ENCODE measurements at regions not wholly inside any gene's neighbourhood (a gene's known extent, or its start where the extent isn't known, plus 50 kb on each side); places are given as distances from the start of the nearest gene placed in this dataset.
"Not testable (repeated sequence)": the region's sequence is repeated elsewhere in the genome, so short reads cannot be mapped to it uniquely, and the experiment has no call there.

DNA sequence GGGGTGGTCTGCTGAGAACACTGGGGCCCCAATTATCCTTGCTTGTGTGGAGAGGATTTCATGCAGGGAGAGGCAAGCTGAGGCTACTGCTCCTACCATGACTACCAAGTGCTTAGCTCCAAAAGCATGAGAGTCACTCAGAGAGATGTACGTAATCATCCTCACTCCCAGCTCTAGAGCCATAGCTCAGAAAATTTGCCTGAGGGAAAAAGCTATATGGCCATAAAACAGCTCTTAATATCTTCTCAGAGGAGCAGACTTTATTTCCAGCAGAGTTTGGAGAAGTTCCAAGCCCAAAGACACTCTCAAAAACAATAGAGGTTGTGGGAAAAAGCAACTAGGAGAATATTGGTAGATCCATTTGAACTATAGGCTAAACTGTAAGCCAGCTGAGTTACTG, 106.4 kb upstream of the PBX1 start:
- Mint-ChIP-seq H3K9me3 (no peaks in the 10 kb centered on the region), H3K27me3 (no peaks in the 10 kb centered on the region), H3K27ac (no peak overlapping the region), H3K4me1 (no peaks in the 10 kb centered on the region), H3K36me3 (ENCODE audit: low read depth) (no peaks in the 10 kb centered on the region), H3K4me3 (no peak overlapping the region)
- DNase-seq = no peak
- intact Hi-C loops (cut with micrococcal nuclease) = no loop called here

DNA sequence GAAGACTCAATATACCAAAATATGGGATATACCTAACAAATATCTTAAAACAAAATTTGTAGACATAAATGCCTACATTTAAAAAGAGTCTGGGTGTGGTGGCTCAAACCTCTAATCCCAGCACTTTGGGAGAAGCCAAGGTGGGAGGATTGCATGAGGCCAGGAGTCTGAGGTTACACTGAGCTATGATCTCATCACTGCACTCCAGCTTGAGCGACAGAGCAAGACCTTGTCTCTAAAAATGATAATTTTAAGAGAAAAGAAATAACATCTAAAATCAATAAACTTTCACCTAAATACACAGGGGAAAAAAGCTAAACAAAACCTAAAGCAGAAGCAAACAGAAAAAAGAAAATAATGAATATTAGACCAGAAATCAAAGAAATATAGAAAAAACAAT, 102.7 kb upstream of the PBX1 start:
- H3K27ac Mint-ChIP-seq = no peak overlapping the region
- DNase-seq = no peak
- intact Hi-C loops (cut with micrococcal nuclease) = no loop called here
- no peaks in the 10 kb centered on the region for H3K4me1 Mint-ChIP-seq
- no peaks in the 10 kb centered on the region for H3K27me3 Mint-ChIP-seq
- no peaks in the 10 kb centered on the region for H3K9me3 Mint-ChIP-seq
- no peak overlapping the region for H3K4me3 Mint-ChIP-seq
- no peaks in the 10 kb centered on the region for H3K36me3 Mint-ChIP-seq (ENCODE audit: low read depth)

DNA sequence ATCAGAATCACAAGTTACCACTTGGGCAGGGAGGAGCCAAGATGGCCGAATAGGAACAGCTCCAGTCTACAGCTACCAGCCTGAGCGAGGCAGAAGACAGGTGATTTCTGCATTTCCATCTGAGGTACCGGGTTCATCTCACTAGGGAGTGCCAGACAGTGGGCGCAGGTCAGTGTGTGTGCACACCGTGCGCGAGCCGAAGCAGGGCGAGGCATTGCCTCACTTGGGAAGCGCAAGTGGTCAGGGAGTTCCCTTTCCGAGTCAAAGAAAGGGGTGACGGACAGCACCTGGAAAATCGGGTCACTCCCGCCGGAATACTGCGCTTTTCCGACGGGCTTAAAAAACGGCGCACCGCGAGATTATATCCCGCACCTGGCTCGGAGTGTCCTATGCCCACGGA, 99.8 kb upstream of the PBX1 start:
- H3K4me3 Mint-ChIP-seq; DNase-seq; H3K36me3 Mint-ChIP-seq (ENCODE audit: low read depth); intact Hi-C loops (cut with micrococcal nuclease); H3K9me3 Mint-ChIP-seq; H3K4me1 Mint-ChIP-seq; H3K27ac Mint-ChIP-seq; H3K27me3 Mint-ChIP-seq: not testable (repeated sequence)

- H3K36me3 Mint-ChIP-seq (ENCODE audit: low read depth) = no peaks in the 10 kb centered on the region
- no peak overlapping the region for H3K4me3 Mint-ChIP-seq
- no peaks in the 10 kb centered on the region for H3K4me1 Mint-ChIP-seq
- H3K27me3 Mint-ChIP-seq = no peaks in the 10 kb centered on the region
- no peak for DNase-seq
- intact Hi-C loops (cut with micrococcal nuclease) = no loop called here
- no peak overlapping the region for H3K27ac Mint-ChIP-seq
- no peaks in the 10 kb centered on the region for H3K9me3 Mint-ChIP-seq
These were observed 93.0 kb upstream of the PBX1 start for GRCh38 chr1:164466001-164466421.

GRCh38 chr1:164466429-164466828, 92.6 kb upstream of the PBX1 start:
- no peak for DNase-seq
- H3K27ac Mint-ChIP-seq = no peak overlapping the region
- H3K4me1 Mint-ChIP-seq = no peaks in the 10 kb centered on the region
- H3K36me3 Mint-ChIP-seq (ENCODE audit: low read depth) = no peaks in the 10 kb centered on the region
- intact Hi-C loops (cut with micrococcal nuclease) = no loop called here
- no peaks in the 10 kb centered on the region for H3K9me3 Mint-ChIP-seq
- H3K27me3 Mint-ChIP-seq = no peaks in the 10 kb centered on the region
- no peak overlapping the region for H3K4me3 Mint-ChIP-seq

DNA sequence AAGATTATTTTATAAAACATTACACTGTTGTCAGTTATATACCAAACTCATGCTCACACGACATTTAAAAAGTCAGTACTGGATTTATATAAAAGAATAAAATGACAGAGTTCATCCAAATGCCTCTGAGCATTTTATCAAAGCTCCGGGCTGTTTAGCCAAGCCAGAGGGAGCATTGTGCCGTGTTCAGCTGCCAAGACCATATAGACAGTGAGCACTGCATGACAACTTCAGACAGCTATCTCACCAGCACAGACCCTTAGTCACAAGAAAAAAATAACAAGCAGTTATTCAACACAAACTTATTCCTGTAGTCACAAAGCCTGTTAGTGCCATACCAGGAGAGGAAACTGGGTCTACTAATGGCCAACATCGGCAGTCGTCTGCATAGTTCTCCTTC, 88.0 kb upstream of the PBX1 start:
- Mint-ChIP-seq H3K4me3 (no peak overlapping the region), H3K27ac (no peak overlapping the region), H3K36me3 (ENCODE audit: low read depth) (no peaks in the 10 kb centered on the region), H3K27me3 (no peaks in the 10 kb centered on the region), H3K4me1 (no peaks in the 10 kb centered on the region), H3K9me3 (no peaks in the 10 kb centered on the region)
- no peak for DNase-seq
- intact Hi-C loops (cut with micrococcal nuclease) = no loop called here

DNA sequence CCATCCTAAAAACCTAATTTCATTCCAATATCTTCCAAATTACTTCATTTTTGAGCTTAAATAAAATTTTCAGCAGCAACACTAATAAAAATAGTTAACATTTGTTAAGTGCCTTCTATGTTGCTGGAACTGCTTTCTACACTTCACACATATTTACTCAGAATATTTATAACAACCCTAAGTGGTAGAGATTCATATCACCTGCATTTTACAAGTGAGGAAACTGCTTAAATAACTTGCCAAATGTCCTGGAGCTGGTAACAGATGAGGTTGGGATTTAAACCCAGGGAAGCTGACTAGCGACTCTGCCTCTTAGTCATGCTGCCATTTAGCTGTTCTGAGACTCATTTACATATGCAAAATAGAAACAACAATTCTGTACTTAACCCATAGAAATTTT, 86.1 kb upstream of the PBX1 start:
- Mint-ChIP-seq H3K27me3 (no peaks in the 10 kb centered on the region), H3K9me3 (no peaks in the 10 kb centered on the region), H3K4me3 (no peak overlapping the region), H3K27ac (no peak overlapping the region), H3K36me3 (ENCODE audit: low read depth) (no peaks in the 10 kb centered on the region), H3K4me1 (no peaks in the 10 kb centered on the region)
- DNase-seq = no peak
- intact Hi-C loops (cut with micrococcal nuclease) = no loop called here

- H3K4me3 Mint-ChIP-seq = no peak overlapping the region
- H3K36me3 Mint-ChIP-seq (ENCODE audit: low read depth) = no peaks in the 10 kb centered on the region
- DNase-seq = no peak
- H3K9me3 Mint-ChIP-seq = no peaks in the 10 kb centered on the region
- no peaks in the 10 kb centered on the region for H3K4me1 Mint-ChIP-seq
- H3K27me3 Mint-ChIP-seq = no peaks in the 10 kb centered on the region
- intact Hi-C loops (cut with micrococcal nuclease) = no loop called here
- H3K27ac Mint-ChIP-seq = no peak overlapping the region
These were observed 85.4 kb upstream of the PBX1 start for GRCh38 chr1:164473544-164473943.

DNA sequence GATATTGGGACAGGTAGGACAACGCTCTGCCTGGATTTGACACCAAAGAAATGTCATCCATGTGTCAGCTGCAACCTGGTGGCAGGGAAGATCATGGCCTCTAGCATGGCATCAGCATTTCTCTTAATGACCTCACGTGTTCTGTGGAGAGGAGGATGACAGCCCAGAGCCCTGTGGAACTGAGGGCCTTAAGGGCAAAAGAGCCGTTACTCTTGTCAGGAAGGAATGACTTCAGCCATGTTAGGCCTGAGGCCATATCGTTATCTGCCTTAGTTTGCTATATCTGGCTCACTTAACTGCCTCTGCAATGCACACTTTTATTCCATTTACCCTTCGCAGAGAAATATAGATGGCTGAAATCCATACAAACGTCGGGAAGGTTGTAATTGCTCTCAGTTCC, 83.2 kb upstream of the PBX1 start:
- no peak for DNase-seq
- no peaks in the 10 kb centered on the region for H3K4me1 Mint-ChIP-seq
- H3K9me3 Mint-ChIP-seq = no peaks in the 10 kb centered on the region
- intact Hi-C loops (cut with micrococcal nuclease) = no loop called here
- H3K27me3 Mint-ChIP-seq = no peaks in the 10 kb centered on the region
- H3K4me3 Mint-ChIP-seq = no peak overlapping the region
- no peak overlapping the region for H3K27ac Mint-ChIP-seq
- H3K36me3 Mint-ChIP-seq (ENCODE audit: low read depth) = no peaks in the 10 kb centered on the region

DNA sequence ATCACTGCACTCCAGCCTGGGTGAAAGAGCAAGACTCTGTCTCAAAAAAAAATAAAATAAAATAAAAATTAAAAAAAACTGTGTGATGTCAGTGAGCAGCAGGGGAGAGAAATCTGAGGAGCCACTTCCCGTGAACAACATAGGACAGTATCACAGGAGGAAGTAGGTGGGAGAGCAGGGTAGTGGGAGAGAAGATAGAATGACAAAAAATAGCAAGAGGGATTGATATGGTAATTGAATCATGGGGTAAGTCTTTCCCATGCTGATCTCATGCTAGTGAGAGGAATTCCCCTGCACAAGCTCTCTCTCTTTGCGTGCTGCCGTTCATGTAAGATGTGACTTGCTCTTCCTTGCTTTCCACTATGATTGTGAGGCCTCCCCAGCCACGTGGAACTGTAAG, 81.6 kb upstream of the PBX1 start:
- no peak for DNase-seq
- Mint-ChIP-seq H3K27ac (no peak overlapping the region), H3K4me1 (no peaks in the 10 kb centered on the region), H3K27me3 (no peaks in the 10 kb centered on the region), H3K9me3 (no peaks in the 10 kb centered on the region), H3K4me3 (no peak overlapping the region), H3K36me3 (ENCODE audit: low read depth) (no peaks in the 10 kb centered on the region)
- intact Hi-C loops (cut with micrococcal nuclease) = no loop called here

DNA sequence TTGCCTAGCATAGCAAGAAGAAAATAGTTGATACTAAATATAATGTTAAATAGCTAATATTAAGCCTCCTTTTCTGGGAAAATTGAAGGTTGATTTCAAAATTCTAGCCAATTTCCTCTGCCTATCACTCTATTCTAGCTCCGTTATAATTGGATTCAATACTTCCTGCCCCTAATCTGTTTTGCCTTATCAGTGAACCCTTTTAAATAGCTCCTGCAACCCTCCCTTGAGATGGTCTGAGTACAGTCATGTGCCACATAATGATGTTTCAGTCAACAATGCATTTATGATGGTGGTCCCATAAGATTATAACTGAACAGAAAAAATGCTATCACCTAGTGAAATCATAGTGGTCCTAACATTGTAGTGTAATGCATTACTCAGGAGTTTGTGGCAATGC, 79.7 kb upstream of the PBX1 start:
- no peaks in the 10 kb centered on the region for H3K36me3 Mint-ChIP-seq (ENCODE audit: low read depth)
- no peaks in the 10 kb centered on the region for H3K4me1 Mint-ChIP-seq
- no peak overlapping the region for H3K4me3 Mint-ChIP-seq
- H3K27me3 Mint-ChIP-seq = no peaks in the 10 kb centered on the region
- intact Hi-C loops (cut with micrococcal nuclease) = no loop called here
- no peak for DNase-seq
- no peak overlapping the region for H3K27ac Mint-ChIP-seq
- H3K9me3 Mint-ChIP-seq = no peaks in the 10 kb centered on the region

DNA sequence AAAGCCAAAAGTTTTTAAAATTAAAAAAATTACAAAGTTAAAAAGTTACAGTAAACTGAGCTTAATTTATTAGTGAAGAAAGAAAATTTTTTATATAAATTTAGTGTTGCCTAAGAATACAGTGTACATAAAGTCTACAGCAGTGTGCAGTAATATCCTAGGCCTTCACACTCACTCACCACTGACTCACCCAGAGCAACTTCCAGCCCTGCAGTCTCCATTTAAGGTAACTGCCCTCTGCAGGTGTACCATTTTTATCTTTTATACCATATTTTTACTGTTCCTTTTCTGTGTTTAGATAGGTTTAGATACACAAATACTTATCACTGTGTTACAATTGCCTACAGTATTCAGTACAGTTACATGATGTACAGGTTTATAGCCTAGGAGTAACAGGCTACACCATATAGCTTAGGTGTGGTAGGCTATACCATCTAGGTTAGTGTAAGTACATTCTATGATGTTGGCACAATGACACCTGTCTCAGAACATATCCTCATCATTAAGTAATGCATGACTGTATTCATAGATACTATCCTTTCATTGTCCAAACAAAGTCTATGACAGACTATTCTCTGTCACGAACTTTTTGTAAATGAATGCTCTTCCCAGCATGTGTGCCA, 78.6 kb upstream of the PBX1 start:
- H3K27ac Mint-ChIP-seq = no peak overlapping the region
- no peak for DNase-seq
- no peaks in the 10 kb centered on the region for H3K4me1 Mint-ChIP-seq
- no peaks in the 10 kb centered on the region for H3K9me3 Mint-ChIP-seq
- no peak overlapping the region for H3K4me3 Mint-ChIP-seq
- H3K36me3 Mint-ChIP-seq (ENCODE audit: low read depth) = no peaks in the 10 kb centered on the region
- no peaks in the 10 kb centered on the region for H3K27me3 Mint-ChIP-seq
- intact Hi-C loops (cut with micrococcal nuclease) = no loop called here

DNA sequence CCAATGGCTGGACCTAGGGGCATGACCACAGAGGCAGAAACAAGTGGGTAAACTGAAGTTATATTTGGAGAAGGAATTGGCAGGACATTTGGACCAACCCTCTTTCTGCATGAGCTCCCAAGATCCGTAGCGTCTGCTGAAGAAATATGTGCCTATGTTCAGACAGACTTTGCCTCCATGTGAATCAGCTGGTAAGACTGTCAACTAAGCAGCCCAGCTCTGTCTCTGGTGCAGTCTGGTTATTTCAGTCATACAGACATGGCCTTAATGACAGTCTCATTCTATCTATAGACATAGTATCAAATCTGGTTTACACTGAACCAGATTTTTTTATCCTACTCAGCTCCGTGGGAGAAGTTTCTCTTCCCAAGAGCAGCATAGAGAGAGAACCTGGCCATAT, 63.1 kb upstream of the PBX1 start:
- intact Hi-C loops (cut with micrococcal nuclease) = no loop called here
- H3K27ac Mint-ChIP-seq = no peak overlapping the region
- H3K36me3 Mint-ChIP-seq (ENCODE audit: low read depth) = no peaks in the 10 kb centered on the region

DNA sequence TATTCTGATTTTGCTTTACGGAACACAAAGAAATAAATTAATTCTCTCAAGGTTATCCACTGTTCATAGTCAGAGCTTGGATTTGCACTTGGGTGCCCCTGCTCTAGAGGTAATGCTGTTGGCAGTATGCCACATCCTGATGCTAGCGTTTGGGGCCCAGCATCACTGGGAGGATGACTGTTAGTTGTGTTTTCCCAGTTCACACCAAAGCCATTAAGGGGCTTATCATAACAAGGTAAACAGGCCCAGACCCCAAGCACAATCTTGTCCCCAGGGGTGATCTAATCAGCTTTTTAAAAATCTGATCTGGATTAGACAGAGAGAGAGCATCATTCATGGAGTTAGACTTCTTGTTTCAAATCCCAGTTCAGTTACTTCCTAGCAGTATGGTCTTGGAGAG, 60.2 kb upstream of the PBX1 start:
- Mint-ChIP-seq H3K27me3 (no peaks in the 10 kb centered on the region), H3K36me3 (ENCODE audit: low read depth) (no peaks in the 10 kb centered on the region), H3K9me3 (no peaks in the 10 kb centered on the region), H3K4me1 (no peaks in the 10 kb centered on the region), H3K27ac (no peak overlapping the region), H3K4me3 (no peak overlapping the region)
- intact Hi-C loops (cut with micrococcal nuclease) = no loop called here
- no peak for DNase-seq

More for the DNA sequence above, 63.1 kb upstream of the PBX1 start:
- Mint-ChIP-seq H3K4me3 (no peak overlapping the region), H3K9me3 (no peaks in the 10 kb centered on the region), H3K27me3 (no peaks in the 10 kb centered on the region), H3K4me1 (no peaks in the 10 kb centered on the region)
- DNase-seq = no peak

GRCh38 chr1:164504749-164505148, 54.2 kb upstream of the PBX1 start:
- H3K4me1 Mint-ChIP-seq = no peaks in the 10 kb centered on the region
- H3K4me3 Mint-ChIP-seq = no peak overlapping the region
- intact Hi-C loops (cut with micrococcal nuclease) = no loop called here
- no peaks in the 10 kb centered on the region for H3K27me3 Mint-ChIP-seq
- DNase-seq = no peak
- H3K27ac Mint-ChIP-seq = no peak overlapping the region
- peaks cover 4% of the 10 kb centered on the region for H3K9me3 Mint-ChIP-seq
- no peaks in the 10 kb centered on the region for H3K36me3 Mint-ChIP-seq (ENCODE audit: low read depth)

Measured in activated CD4-positive, alpha-beta T cell treated with anti-CD3 and anti-CD28 coated beads, Interleukin-2, amount 10 ng/mL, durations not matched to agents 24 days and 14 days (primary cell).